C4-2B (cell line): ENCODE measurements at regions not wholly inside any gene's neighbourhood (a gene's known extent, or its start where the extent isn't known, plus 50 kb on each side); places are given as distances from the start of the nearest gene placed in this dataset.

Experiments used
- CTCF ChIP-seq: fragments of 450-650 bp; conservative IDR thresholded peaks from 2 replicates; pipeline ENCODE4 v1.5.1; 2017; ENCODE audit warnings: mild to moderate bottlenecking
- ZFX ChIP-seq: fragments of 450-650 bp; IDR thresholded peaks from 2 replicates; pipeline ENCODE4 v1.6.1; 2017

DNA sequence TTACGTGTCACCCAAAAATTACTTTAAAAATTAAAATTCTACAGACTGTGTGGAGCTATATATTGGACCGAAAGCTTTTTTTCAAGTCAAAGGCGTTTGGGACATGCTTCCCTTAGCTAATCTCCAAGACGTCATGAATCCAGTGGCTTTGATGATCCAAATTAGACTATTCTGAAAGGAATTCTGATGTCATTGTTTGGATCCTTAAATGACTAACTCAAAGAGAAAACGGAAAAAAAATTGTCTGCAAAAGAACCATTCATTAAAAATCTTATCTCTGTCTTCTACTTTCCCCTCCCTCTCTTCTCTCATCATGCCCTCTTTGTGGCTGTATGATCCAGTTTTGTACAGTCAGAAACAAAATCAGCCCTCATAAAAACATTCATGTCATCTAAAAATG lies 161.8 kb downstream of the ETV1 start:
- TF ChIP-seq CTCF (no peak), ZFX (no peak)
